ENCODE measurements at regions not wholly inside any gene's neighbourhood (a gene's known extent, or its start where the extent isn't known, plus 50 kb on each side); places are given as distances from the start of the nearest gene placed in this dataset.

DNA sequence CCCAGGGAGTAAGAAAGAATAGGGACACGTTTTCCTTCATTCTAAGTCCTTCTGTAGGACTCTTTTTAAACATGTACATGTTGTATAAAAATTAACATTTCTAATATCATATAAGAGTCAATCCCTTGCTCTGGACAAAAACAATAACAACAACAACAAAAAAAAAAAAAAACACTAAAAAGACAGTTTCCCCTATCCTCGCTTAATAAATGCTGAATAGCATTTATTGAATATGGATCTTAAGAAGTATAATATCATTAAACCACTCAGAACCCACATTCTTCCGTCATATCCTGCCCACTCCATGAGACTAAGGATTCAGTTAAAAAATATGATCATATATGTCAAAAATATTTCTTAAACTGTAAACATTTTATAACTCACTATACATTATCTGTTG, 145.1 kb downstream of the AQP9 start:
- TF ChIP-seq, protein P1, sequence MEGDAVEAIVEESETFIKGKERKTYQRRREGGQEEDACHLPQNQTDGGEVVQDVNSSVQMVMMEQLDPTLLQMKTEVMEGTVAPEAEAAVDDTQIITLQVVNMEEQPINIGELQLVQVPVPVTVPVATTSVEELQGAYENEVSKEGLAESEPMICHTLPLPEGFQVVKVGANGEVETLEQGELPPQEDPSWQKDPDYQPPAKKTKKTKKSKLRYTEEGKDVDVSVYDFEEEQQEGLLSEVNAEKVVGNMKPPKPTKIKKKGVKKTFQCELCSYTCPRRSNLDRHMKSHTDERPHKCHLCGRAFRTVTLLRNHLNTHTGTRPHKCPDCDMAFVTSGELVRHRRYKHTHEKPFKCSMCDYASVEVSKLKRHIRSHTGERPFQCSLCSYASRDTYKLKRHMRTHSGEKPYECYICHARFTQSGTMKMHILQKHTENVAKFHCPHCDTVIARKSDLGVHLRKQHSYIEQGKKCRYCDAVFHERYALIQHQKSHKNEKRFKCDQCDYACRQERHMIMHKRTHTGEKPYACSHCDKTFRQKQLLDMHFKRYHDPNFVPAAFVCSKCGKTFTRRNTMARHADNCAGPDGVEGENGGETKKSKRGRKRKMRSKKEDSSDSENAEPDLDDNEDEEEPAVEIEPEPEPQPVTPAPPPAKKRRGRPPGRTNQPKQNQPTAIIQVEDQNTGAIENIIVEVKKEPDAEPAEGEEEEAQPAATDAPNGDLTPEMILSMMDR (IDR thresholded peaks at IDR 0.05): no peak
- TF ChIP-seq POLR2AphosphoS5 (IDR thresholded peaks at IDR 0.05; ENCODE audit: insufficient read depth in 1 of 2, low read depth in 1 of 2): no peak
- intact Hi-C loops (cut with DNase I): no loop called here
- Histone ChIP-seq H3K9me3 (no peaks in the 10 kb centered on the region), H3K4me3 (no peak overlapping the region), H3K27me3 (no peaks in the 10 kb centered on the region), H3K36me3 (no peaks in the 10 kb centered on the region), H3K4me1 (no peaks in the 10 kb centered on the region), H3K27ac (no peak overlapping the region)
- DNase-seq (ENCODE audit: extremely low spot score in 2 of 2): no peak

DNA sequence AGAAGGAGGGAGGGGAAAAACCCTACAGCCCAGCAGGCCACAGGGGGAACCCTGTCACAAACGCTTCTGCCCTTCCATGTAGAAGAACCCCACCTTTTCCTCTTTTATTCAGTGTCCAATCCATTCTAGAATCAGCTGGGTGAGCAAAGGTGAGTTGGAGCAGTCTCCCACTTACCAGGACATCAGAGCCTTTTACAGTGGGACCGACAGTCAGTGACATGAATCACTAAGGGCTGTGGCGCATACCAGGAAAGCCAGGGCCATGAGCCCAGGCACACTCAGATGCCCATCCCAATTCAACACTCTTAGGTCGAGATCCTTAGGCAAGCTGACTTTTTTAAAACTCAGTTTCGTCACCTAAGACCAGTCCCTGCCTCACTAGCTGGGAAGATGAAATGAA, 146.1 kb downstream of the AQP9 start:
- Histone ChIP-seq H3K36me3 (no peaks in the 10 kb centered on the region), H3K4me1 (no peaks in the 10 kb centered on the region), H3K27me3 (no peaks in the 10 kb centered on the region), H3K4me3 (no peak overlapping the region), H3K9me3 (no peaks in the 10 kb centered on the region), H3K27ac (no peak overlapping the region)
- no peak for DNase-seq (ENCODE audit: extremely low spot score in 2 of 2)
- intact Hi-C loops (cut with DNase I): no loop called here
- TF ChIP-seq POLR2AphosphoS5 (IDR thresholded peaks at IDR 0.05; ENCODE audit: insufficient read depth in 1 of 2, low read depth in 1 of 2) (no peak), POLR2A (IDR thresholded peaks at IDR 0.05) (no peak)
- TF ChIP-seq, protein P1 (IDR thresholded peaks at IDR 0.05): no peak

DNA sequence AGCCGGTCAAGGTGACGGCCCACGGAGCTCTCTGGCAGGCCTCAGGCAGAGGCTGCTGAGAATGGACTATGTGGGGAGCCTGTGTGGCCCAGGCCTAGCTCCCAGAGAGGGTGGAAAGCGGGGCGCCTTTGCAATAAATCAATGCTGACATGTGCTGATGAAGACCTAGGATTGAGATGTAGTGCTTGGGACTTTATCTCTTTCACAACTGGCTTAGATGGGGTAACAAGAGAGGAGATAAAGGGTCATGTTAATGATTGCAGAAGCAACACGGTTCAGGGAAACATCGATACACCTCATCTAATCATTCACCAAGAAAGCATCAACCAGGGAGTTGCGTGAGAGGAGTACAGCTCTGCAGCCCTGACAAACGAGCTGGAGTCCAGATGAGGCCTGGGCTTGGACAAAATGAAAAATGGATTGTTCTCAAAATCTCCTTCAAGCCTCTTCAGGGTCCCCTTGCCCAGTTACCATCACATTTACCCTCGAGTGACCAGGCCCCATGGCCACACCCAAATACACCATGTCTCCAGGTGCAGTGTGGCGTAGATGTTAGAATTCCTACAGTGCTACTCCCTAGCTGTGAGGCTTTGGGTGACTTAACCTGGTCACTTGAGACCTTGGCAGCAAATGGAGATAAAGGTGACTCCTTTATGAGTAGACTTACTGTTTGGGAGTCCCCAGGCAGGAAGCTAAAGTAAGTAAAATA, 146.4 kb upstream of the LIPC start:
- no peak for DNase-seq (ENCODE audit: extremely low spot score in 2 of 2)

DNA sequence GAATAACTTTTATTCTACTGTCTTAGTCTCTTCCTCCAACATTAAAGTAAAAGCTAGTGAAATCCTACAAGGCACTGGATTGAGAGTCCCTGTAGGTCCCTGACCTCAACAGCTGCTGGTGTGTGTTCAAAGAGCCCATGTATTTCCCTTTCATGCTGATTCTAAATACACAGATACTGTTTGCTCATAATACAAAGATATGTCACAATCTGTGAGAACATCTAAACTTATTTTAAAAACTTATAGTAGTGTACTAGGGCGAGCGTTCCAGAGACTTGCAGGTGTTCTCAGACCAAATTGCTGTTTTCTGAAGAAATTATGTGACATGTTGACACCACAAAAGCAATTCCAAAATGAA, 145.9 kb upstream of the LIPC start:
- H3K4me3 ChIP-seq: no peak overlapping the region

More for the DNA sequence above, 146.4 kb upstream of the LIPC start:
- intact Hi-C loops (cut with DNase I): no loop called here
- TF ChIP-seq, protein P1 (IDR thresholded peaks at IDR 0.05): no peak
- TF ChIP-seq POLR2A (IDR thresholded peaks at IDR 0.05): no peak
- H3K27me3 ChIP-seq: no peaks in the 10 kb centered on the region
- H3K27ac ChIP-seq: no peak overlapping the region
- no peak overlapping the region for H3K4me3 ChIP-seq
- no peaks in the 10 kb centered on the region for H3K36me3 ChIP-seq
- H3K4me1 ChIP-seq: no peaks in the 10 kb centered on the region
- H3K9me3 ChIP-seq: no peaks in the 10 kb centered on the region

DNA sequence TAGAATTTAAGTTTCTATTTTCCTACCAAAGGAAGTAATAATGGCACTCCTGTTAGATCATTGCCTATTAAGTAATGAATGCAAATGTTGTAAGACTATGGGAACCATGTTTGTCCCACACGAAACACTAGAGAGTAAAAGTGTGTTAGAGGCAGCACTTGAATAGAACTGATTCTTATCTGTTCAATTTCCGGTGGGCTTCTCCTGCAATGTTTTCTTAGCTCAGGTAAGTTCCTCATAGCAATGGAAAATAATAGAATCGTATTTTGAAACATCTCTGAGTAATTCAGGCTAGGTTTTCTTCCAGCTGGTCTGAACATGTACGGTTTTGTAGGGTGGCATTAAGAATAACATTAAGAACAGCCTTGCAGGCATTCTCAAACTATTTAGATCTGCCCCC, 145.3 kb upstream of the LIPC start:
- Histone ChIP-seq H3K4me1 (no peaks in the 10 kb centered on the region), H3K4me3 (no peak overlapping the region), H3K27ac (no peak overlapping the region), H3K36me3 (no peaks in the 10 kb centered on the region), H3K9me3 (no peaks in the 10 kb centered on the region), H3K27me3 (no peaks in the 10 kb centered on the region)
- intact Hi-C loops (cut with DNase I): no loop called here
- no peak for DNase-seq (ENCODE audit: extremely low spot score in 2 of 2)
- TF ChIP-seq, protein P1 (IDR thresholded peaks at IDR 0.05): no peak
- TF ChIP-seq POLR2A (IDR thresholded peaks at IDR 0.05): no peak
- TF ChIP-seq POLR2AphosphoS5 (IDR thresholded peaks at IDR 0.05; ENCODE audit: insufficient read depth in 1 of 2, low read depth in 1 of 2): no peak

More for the DNA sequence above, 145.9 kb upstream of the LIPC start:
- Histone ChIP-seq H3K4me1 (no peaks in the 10 kb centered on the region), H3K36me3 (no peaks in the 10 kb centered on the region), H3K9me3 (no peaks in the 10 kb centered on the region), H3K27me3 (no peaks in the 10 kb centered on the region), H3K27ac (no peak overlapping the region)
- DNase-seq (ENCODE audit: extremely low spot score in 2 of 2): no peak
- intact Hi-C loops (cut with DNase I): no loop called here
- TF ChIP-seq, protein P1 (IDR thresholded peaks at IDR 0.05): no peak
- TF ChIP-seq POLR2AphosphoS5 (IDR thresholded peaks at IDR 0.05; ENCODE audit: insufficient read depth in 1 of 2, low read depth in 1 of 2): no peak
- no peak for TF ChIP-seq POLR2A (IDR thresholded peaks at IDR 0.05)
